ENCODE measurements at regions not wholly inside any gene's neighbourhood (a gene's known extent, or its start where the extent isn't known, plus 50 kb on each side); places are given as distances from the start of the nearest gene placed in this dataset.
A peak's percentile ranks its signal among the peaks of the same experiment; 100 is the strongest.

DNA sequence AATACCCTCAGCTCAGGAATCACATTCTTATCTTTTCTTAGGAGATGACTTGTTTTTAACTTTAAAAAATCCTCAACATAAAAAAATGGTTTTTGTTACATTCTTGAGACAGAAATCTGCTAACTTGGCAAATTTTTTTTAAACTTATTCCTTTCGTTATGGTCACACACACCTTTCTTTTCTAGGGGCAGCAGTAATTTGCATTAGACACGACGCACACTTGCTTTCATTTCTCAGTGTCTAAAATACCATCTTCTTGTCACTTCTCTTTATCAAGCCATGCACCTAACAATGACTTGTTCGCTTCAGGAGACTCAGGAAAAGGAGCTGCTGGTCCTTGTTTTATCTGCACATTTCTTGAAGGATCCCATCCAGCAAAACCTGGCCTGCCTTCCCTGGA, 112.6 kb upstream of the TBL1X start:
- Mint-ChIP-seq H3K4me1 (ENCODE audit: unreplicated experiment) (peaks cover 10% of the 10 kb centered on the region), H3K9me3 (peaks cover 11% of the 10 kb centered on the region), H3K4me3 (peak overlapping the region; percentile 59), H3K36me3 (no peaks in the 10 kb centered on the region), H3K27ac (peak overlapping the region; percentile 96), H3K27me3 (no peaks in the 10 kb centered on the region)
- TF ChIP-seq, protein P1, sequence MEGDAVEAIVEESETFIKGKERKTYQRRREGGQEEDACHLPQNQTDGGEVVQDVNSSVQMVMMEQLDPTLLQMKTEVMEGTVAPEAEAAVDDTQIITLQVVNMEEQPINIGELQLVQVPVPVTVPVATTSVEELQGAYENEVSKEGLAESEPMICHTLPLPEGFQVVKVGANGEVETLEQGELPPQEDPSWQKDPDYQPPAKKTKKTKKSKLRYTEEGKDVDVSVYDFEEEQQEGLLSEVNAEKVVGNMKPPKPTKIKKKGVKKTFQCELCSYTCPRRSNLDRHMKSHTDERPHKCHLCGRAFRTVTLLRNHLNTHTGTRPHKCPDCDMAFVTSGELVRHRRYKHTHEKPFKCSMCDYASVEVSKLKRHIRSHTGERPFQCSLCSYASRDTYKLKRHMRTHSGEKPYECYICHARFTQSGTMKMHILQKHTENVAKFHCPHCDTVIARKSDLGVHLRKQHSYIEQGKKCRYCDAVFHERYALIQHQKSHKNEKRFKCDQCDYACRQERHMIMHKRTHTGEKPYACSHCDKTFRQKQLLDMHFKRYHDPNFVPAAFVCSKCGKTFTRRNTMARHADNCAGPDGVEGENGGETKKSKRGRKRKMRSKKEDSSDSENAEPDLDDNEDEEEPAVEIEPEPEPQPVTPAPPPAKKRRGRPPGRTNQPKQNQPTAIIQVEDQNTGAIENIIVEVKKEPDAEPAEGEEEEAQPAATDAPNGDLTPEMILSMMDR (conservative IDR thresholded peaks at IDR 0.05) = no peak
- no peak for DNase-seq (ENCODE audit: extremely low spot score, unreplicated experiment)

DNA sequence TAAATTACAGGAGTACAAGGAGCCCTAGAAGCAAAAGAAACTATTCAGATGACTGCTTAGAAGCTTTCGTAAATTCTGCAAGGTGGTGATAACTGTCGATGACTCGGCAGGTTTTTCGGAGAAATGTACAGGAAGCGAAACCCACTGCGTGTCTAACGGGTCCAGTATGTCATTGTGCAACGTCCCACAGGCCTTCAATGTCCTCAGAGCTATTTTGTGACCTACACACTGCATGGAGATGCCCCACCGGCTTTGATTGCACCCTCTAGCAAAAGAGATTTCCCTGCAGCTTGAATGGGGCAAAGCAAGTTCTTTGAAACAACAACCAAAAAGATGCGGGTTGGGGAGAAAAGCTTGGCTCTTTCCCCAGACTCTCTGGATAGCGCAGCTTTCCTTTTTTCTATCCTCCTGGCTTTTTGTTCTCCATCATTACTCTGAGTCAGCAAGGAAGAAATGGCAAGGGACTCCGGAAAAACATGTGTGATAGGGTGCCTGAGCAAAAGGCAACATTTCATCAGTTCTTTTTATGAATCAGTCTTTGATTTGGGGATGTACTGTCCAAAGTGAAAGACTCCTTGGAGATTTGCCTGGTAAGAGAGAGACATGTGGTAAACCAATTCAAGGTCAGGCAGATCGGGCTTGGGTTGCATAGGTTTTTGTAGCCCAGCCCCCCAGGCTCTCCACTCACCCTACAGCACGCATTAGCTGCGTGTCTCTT, 112.0 kb upstream of the TBL1X start:
- H3K36me3 Mint-ChIP-seq = no peaks in the 10 kb centered on the region
- H3K27me3 Mint-ChIP-seq = no peaks in the 10 kb centered on the region
- H3K4me1 Mint-ChIP-seq (ENCODE audit: unreplicated experiment) = peaks cover 10% of the 10 kb centered on the region
- peaks cover 11% of the 10 kb centered on the region for H3K9me3 Mint-ChIP-seq
- H3K4me3 Mint-ChIP-seq = peak overlapping the region; percentile 8
- TF ChIP-seq, protein P1 (conservative IDR thresholded peaks at IDR 0.05) = no peak
- no peak for DNase-seq (ENCODE audit: extremely low spot score, unreplicated experiment)
- peak overlapping the region; percentile 96 for H3K27ac Mint-ChIP-seq

DNA sequence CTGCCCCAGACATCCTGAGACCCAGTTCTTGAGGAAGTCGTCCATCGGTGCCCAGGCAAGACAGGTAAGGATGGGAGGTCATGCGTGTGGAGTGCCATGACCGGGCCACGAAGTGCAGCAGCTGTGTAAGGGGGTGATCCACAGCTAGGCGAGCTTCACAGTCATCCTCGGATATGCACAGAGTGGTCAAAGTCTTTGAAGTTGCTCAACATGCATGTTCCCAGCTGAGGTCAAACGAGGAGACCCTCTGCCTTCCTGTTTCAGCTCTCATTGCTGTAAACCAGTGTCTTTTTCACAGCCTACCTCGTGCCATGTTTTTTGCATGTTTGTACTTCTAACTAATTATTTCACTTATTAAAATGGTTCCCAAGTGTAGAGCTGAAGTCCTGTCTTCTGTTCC, 109.9 kb upstream of the TBL1X start:
- TF ChIP-seq, protein P1 (conservative IDR thresholded peaks at IDR 0.05) = no peak
- no peak for DNase-seq (ENCODE audit: extremely low spot score, unreplicated experiment)
- Mint-ChIP-seq H3K4me1 (ENCODE audit: unreplicated experiment) (peaks cover 10% of the 10 kb centered on the region), H3K27me3 (no peaks in the 10 kb centered on the region), H3K36me3 (no peaks in the 10 kb centered on the region), H3K4me3 (no peak overlapping the region), H3K27ac (no peak overlapping the region), H3K9me3 (peaks cover 11% of the 10 kb centered on the region)

DNA sequence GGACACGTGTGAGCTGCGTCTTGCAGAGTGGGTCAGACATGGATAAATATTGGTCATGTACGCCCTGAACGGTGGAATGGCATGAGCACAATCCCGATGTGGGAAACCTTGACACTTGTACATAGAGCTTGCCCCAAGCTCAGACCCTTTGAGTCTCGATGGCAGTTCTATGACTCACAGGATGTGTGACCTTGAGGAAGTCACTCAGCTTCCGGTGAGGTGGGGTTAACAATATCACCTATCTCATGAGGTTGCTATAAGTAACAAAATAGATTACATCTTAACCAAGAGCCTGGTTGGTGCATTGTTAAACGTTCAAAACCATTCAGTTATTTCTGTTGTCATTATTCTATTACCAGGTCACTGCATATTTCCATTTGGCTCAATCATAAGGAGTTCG, 109.1 kb upstream of the TBL1X start:
- no peak for DNase-seq (ENCODE audit: extremely low spot score, unreplicated experiment)
- no peak overlapping the region for H3K27ac Mint-ChIP-seq
- peaks cover 11% of the 10 kb centered on the region for H3K9me3 Mint-ChIP-seq
- H3K36me3 Mint-ChIP-seq = no peaks in the 10 kb centered on the region
- TF ChIP-seq, protein P1 (conservative IDR thresholded peaks at IDR 0.05) = no peak
- H3K4me3 Mint-ChIP-seq = no peak overlapping the region
- no peaks in the 10 kb centered on the region for H3K27me3 Mint-ChIP-seq
- peaks cover 10% of the 10 kb centered on the region for H3K4me1 Mint-ChIP-seq (ENCODE audit: unreplicated experiment)

DNA sequence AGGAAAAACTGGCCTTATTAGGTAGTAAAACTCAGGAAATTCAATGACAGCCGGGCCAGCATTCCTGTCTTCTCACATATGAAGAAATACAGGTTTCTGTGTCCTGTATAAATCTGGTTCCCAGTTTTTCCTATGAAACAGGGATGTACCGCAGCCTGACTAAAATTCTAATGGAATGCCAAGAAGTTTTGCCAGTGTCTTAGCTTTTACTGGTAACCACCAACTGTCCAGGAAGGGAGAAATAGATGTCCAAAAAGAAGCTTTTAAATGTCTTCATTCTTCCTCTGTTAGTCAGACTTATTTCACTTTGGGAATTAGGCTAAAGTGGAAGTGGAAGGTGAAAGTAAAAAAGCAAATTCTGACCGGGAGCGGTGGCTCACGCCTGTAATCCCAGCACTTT, 108.0 kb upstream of the TBL1X start:
- H3K4me1 Mint-ChIP-seq (ENCODE audit: unreplicated experiment) = peaks cover 9% of the 10 kb centered on the region
- H3K4me3 Mint-ChIP-seq = no peak overlapping the region
- H3K9me3 Mint-ChIP-seq = peaks cover 9% of the 10 kb centered on the region
- no peak for DNase-seq (ENCODE audit: extremely low spot score, unreplicated experiment)
- H3K27me3 Mint-ChIP-seq = no peaks in the 10 kb centered on the region
- H3K27ac Mint-ChIP-seq = no peak overlapping the region
- H3K36me3 Mint-ChIP-seq = no peaks in the 10 kb centered on the region
- TF ChIP-seq, protein P1 (conservative IDR thresholded peaks at IDR 0.05) = no peak
